NCI-H526 (cell line): ENCODE measurements at regions not wholly inside any gene's neighbourhood (a gene's known extent, or its start where the extent isn't known, plus 50 kb on each side); places are given as distances from the start of the nearest gene placed in this dataset.

ENCODE experiments used
- DNase-seq, 2 experiments: peaks; one replicate each; lab custom pipeline; 2025; lab: John Stamatoyannopoulos, UW

- no peak for DNase-seq
Observed at GRCh38 chr1:234879147-234880080, 249.2 kb downstream of the TOMM20 start.

GRCh38 chr1:234878288-234878687 is 250.3 kb downstream of the TOMM20 start:
- no peak for DNase-seq

DNA sequence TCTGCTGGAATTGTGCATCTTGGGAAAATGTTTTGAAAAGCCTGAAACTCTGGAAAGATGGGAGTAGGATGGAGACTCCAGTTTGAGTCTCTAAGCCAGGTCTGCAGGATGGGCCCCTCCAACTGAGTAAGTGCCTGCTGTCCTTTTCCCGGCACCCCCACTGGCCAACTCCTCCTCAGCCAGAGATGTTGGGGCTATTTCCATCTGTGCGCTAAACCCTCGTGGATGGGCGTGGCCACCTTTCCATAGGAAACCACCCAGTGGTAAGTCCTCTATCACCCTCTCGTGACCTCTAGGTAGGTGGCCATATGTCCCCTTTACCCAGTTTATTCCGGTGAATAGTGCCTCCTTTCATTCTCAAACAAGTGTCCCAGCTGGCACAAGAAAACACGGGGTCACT is 250.9 kb downstream of the TOMM20 start:
- no peak for DNase-seq

DNA sequence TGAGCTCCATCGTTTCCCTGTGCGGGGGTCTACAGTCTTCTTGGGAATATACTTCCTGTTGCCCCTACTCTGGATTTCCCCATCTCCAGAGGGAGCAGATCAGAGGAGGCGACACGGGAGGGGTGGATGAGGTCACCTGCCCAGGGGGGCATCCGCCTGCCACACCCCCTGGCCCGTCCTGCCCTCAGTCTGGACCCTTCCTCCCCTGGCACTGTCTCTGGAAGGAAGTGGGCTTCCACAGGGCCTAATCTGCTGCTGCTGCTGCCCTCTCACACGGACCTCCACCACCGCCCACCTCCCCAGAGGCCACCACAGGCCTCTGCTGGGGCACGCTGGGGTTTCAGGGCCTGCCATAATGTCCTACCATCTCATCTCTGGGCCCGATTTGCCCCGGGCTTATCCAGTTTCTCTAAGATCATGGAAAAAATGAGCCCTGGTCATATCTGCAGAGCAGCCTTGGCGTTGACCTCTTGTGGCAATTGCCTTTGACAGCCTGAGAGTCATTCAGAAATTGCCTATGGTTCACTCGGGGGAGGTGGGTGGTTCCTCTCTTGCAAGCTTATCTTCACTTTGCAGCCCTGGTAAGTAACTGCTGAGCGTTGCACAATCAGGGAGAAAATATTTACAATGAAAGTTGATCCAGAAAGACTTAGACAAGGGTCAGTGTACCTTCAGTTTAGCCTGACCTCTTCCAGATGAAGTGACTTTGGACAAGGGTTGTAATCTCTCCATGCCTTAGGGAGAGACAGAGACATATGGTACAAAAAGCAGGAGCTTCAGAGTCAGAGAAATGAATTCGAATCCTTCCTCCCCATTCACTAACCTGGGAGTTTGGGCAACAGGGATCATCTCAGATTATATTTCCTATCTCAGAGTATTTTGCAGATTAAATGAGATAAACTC is 252.4 kb downstream of the TOMM20 start:
- DNase-seq, result no peak

GRCh38 chr1:234875328-234875952 is 253.2 kb downstream of the TOMM20 start:
- DNase-seq, result no peak

GRCh38 chr1:234874291-234875288 is 254.0 kb downstream of the TOMM20 start:
- DNase-seq, result no peak

DNA sequence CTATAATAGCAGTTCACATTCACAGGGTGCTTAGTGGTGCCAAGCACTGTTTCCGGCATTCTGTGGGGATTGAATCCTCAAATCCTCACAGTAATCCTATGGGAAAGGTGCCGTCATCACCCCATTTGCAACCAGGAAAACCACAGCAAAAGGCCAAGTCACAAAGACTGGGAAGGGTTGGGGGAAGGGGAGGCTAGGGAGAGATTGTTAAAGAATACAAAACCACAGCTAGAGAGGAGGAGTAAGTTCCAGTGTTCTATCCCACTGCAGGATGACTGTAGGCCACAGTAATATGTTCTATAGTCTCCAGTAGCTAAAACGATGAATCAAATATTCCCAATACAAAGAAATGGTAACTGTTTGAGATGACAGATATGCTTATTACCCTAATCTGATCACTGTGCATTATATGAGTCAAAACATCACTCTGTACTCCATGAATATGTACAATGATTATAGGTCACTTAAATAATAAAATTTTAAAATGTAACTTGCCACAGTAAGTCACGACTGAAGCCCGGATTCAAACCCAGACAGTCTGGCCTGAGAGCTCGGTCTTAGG is 256.8 kb downstream of the TOMM20 start:
- DNase-seq, result no peak

GRCh38 chr1:234871039-234871709 is 257.5 kb downstream of the TOMM20 start:
- DNase-seq, result no peak

DNA sequence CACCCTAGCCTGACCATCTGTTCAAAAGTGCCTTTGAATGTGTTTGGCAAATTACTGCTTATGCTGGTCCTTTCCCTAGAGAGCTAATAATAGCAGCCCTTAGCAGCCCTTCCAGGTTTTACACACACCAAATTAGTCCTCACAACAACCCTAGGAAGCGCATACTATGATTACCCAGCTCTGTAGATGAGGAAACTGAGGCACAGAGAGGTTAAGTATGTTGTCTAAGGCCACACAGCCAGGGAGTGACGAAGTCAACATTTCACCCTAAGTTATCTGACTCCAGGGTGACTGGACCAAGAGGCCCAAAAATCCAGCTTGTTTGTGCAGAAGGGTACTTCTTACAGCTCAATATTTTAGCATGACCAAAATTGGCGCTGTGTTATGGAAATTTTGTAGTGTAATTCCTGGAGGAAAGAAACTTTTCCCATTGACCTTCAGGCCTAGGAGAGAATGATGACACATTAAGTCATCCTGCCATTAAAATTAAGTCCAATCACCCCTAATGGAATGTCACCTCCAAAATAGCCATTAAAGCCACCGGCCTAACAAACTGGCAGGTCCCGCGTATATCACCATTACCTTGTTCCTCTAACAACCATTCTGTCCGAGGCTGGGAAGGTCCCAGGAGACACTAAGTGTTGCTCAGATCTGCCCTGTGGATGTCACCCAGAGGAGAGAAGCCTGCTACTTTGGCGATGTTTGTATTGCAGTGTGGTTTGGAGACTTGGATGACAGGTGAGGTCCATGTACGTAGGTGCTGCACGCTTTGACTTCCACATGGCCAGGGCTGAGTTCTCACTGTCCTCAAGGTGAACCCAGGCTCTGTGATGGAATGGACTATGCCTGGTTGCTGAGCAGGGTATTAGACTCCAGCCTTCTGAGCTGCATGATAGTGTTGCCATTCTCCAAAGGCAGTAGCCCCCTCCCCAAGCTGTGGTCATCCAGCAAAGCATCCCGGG is 258.3 kb downstream of the TOMM20 start:
- no peak for DNase-seq

GRCh38 chr1:234869182-234870019 is 259.2 kb downstream of the TOMM20 start:
- DNase-seq, result no peak

GRCh38 chr1:234868296-234869147 is 258.5 kb upstream of the IRF2BP2 start:
- DNase-seq, result no peak

DNA sequence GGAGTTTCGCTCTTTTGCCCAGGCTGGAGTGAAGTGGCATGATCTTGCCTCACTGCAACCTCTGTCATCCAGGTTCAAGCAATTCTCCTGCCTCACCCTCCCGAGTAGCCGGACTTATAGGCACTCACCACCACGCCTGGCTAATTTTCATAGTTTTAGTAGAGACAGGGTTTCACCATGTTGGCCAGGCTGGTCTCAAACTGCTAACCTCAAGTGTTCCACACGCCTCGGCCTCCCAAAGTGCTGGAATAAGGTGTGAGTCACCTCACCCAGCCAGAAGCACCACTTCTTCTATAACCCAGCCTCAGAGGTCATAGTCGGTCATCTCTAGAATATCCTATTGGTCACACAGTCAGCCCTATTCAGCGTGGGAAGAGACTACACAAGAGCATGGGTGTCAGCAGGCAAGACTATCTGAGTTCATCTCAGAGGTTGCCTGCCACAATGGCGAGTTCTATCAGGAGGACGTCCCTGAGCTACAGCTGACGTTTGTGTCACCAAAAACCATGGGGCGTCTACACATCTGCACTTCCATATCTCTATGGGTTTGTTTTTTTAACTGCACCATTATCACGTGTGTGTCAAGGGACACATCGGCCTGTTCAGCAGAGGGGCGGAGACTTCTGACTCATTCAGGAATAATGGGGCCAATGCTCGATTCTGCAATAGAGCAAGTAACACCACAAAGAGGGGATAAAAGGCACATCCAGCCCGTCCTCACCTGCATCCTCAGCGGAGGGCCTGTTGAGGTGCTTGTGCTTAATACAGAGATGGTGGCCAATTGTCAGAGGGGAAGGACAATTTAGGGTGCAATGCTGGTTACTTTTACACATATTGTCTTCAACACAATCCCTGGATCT is 256.3 kb upstream of the IRF2BP2 start:
- no peak for DNase-seq

GRCh38 chr1:234865171-234866006 is 255.4 kb upstream of the IRF2BP2 start:
- DNase-seq, result no peak

GRCh38 chr1:234864116-234864515 is 254.1 kb upstream of the IRF2BP2 start:
- no peak for DNase-seq

GRCh38 chr1:234863551-234863971 is 253.6 kb upstream of the IRF2BP2 start:
- no peak for DNase-seq
